ENCODE measurements at regions not wholly inside any gene's neighbourhood (a gene's known extent, or its start where the extent isn't known, plus 50 kb on each side); places are given as distances from the start of the nearest gene placed in this dataset.

- intact Hi-C loops (cut with micrococcal nuclease; ENCODE audit: unreplicated experiment), result no loop called here
- BruUV-seq (replicated peaks), result no TSS peak
- in situ Hi-C loops (cut with HindIII; ENCODE audit: low pct_unique_long_range_greater_than_20kb, low sequenced_read_pairs), result no loop called here
- Histone ChIP-seq H3K27me3 (ENCODE audit: control insufficient read depth, insufficient read depth, low read length) (no peaks in the 10 kb centered on the region), H3K36me3 (ENCODE audit: control insufficient read depth, insufficient read depth, low read length) (no peaks in the 10 kb centered on the region), H3K27ac (ENCODE audit: low read length) (no peak overlapping the region), H3K4me3 (ENCODE audit: low read depth in 2 of 2, low read length in 2 of 2) (no peak overlapping the region), H3K9me3 (ENCODE audit: control insufficient read depth, insufficient read depth, low read depth, low read length) (no peaks in the 10 kb centered on the region), H3K4me1 (ENCODE audit: control insufficient read depth, insufficient read depth, low read length) (no peaks in the 10 kb centered on the region)
- DNase-seq (ENCODE audit: low read depth, low spot score) (no peak), ATAC-seq (no peak)
- CTCF ChIA-PET, result no interaction called here
- TF ChIP-seq CTCF (IDR thresholded peaks at IDR 0.05), result no peak
- TF ChIP-seq TCF7L2 (IDR thresholded peaks at IDR 0.05; ENCODE audit: low read depth, low read length), result no peak
- TF ChIP-seq SIN3A (IDR thresholded peaks at IDR 0.05; ENCODE audit: borderline replicate concordance, insufficient read depth, low read depth, low read length), result no peak
- TF ChIP-seq, protein P1, sequence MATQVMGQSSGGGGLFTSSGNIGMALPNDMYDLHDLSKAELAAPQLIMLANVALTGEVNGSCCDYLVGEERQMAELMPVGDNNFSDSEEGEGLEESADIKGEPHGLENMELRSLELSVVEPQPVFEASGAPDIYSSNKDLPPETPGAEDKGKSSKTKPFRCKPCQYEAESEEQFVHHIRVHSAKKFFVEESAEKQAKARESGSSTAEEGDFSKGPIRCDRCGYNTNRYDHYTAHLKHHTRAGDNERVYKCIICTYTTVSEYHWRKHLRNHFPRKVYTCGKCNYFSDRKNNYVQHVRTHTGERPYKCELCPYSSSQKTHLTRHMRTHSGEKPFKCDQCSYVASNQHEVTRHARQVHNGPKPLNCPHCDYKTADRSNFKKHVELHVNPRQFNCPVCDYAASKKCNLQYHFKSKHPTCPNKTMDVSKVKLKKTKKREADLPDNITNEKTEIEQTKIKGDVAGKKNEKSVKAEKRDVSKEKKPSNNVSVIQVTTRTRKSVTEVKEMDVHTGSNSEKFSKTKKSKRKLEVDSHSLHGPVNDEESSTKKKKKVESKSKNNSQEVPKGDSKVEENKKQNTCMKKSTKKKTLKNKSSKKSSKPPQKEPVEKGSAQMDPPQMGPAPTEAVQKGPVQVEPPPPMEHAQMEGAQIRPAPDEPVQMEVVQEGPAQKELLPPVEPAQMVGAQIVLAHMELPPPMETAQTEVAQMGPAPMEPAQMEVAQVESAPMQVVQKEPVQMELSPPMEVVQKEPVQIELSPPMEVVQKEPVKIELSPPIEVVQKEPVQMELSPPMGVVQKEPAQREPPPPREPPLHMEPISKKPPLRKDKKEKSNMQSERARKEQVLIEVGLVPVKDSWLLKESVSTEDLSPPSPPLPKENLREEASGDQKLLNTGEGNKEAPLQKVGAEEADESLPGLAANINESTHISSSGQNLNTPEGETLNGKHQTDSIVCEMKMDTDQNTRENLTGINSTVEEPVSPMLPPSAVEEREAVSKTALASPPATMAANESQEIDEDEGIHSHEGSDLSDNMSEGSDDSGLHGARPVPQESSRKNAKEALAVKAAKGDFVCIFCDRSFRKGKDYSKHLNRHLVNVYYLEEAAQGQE (IDR thresholded peaks at IDR 0.05; ENCODE audit: insufficient read depth in 1 of 2, low read depth in 2 of 2, low read length in 1 of 2), result no peak
- no peak for TF ChIP-seq POLR2AphosphoS5 (IDR thresholded peaks at IDR 0.05; ENCODE audit: low read depth, low read length)
- POLR2A ChIA-PET, result no interaction called here
These were observed 100.3 kb downstream of the LLPH start for GRCh38 chr12:66030217-66030781.

GRCh38 chr12:66028390-66028789, 102.2 kb downstream of the LLPH start:
- in situ Hi-C loops (cut with HindIII; ENCODE audit: low pct_unique_long_range_greater_than_20kb, low sequenced_read_pairs), result no loop called here
- intact Hi-C loops (cut with micrococcal nuclease; ENCODE audit: unreplicated experiment), result no loop called here
- CTCF ChIA-PET, result no interaction called here

More at GRCh38 chr12:66028390-66028789, 102.2 kb downstream of the LLPH start:
- ATAC-seq (no peak), DNase-seq (ENCODE audit: low read depth, low spot score) (no peak)
- BruUV-seq (replicated peaks), result no TSS peak
- H3K27ac ChIP-seq (ENCODE audit: low read length), result no peak overlapping the region
- POLR2A ChIA-PET, result no interaction called here
- H3K27me3 ChIP-seq (ENCODE audit: control insufficient read depth, insufficient read depth, low read length), result no peaks in the 10 kb centered on the region
- H3K4me1 ChIP-seq (ENCODE audit: control insufficient read depth, insufficient read depth, low read length), result no peaks in the 10 kb centered on the region
- H3K4me3 ChIP-seq (ENCODE audit: low read depth in 2 of 2, low read length in 2 of 2), result no peak overlapping the region
- H3K36me3 ChIP-seq (ENCODE audit: control insufficient read depth, insufficient read depth, low read length), result no peaks in the 10 kb centered on the region
- no peak for TF ChIP-seq SIN3A (IDR thresholded peaks at IDR 0.05; ENCODE audit: borderline replicate concordance, insufficient read depth, low read depth, low read length)
- TF ChIP-seq, protein P1 (IDR thresholded peaks at IDR 0.05; ENCODE audit: insufficient read depth in 1 of 2, low read depth in 2 of 2, low read length in 1 of 2), result no peak
- no peak for TF ChIP-seq CTCF (IDR thresholded peaks at IDR 0.05)
- H3K9me3 ChIP-seq (ENCODE audit: control insufficient read depth, insufficient read depth, low read depth, low read length), result no peaks in the 10 kb centered on the region
